Activated CD4-positive, alpha-beta T cell treated with anti-CD3 and anti-CD28 coated beads for 48 hours (primary cell): ENCODE measurements at regions not wholly inside any gene's neighbourhood (a gene's known extent, or its start where the extent isn't known, plus 50 kb on each side); places are given as distances from the start of the nearest gene placed in this dataset.

ENCODE experiments used
- DNase-seq: peaks from one replicate; pipeline ENCODE4 v3.0.0-alpha.2; 2020

GRCh38 chr7:81605493-81605892 lies 164.4 kb downstream of the HGF start:
- DNase-seq, result no peak

- no peak for DNase-seq
Observed at GRCh38 chr7:81604808-81605174, 165.1 kb downstream of the HGF start.

GRCh38 chr7:81604075-81604807 lies 165.6 kb downstream of the HGF start:
- no peak for DNase-seq

- DNase-seq, result no peak
Observed at GRCh38 chr7:81600608-81601007, 169.2 kb downstream of the HGF start.

GRCh38 chr7:81598951-81599350 lies 170.9 kb downstream of the HGF start:
- DNase-seq, result no peak

- DNase-seq, result no peak
Observed at GRCh38 chr7:81594767-81595166, 175.1 kb downstream of the HGF start.

- no peak for DNase-seq
Observed at GRCh38 chr7:81590131-81590530, 179.7 kb downstream of the HGF start.

GRCh38 chr7:81584667-81585066 lies 185.2 kb downstream of the HGF start:
- no peak for DNase-seq

GRCh38 chr7:81583882-81584533 lies 185.8 kb downstream of the HGF start:
- no peak for DNase-seq

GRCh38 chr7:81583090-81583489 lies 186.8 kb downstream of the HGF start:
- no peak for DNase-seq

- no peak for DNase-seq
Observed at GRCh38 chr7:81577642-81578340, 192.1 kb downstream of the HGF start.

- DNase-seq, result no peak
Observed at GRCh38 chr7:81574723-81575326, 195.0 kb downstream of the HGF start.

GRCh38 chr7:81573932-81574331 lies 195.9 kb downstream of the HGF start:
- no peak for DNase-seq

- DNase-seq, result no peak
Observed at GRCh38 chr7:81573128-81573527, 196.7 kb downstream of the HGF start.

- DNase-seq, result no peak
Observed at GRCh38 chr7:81562581-81562980, 207.3 kb downstream of the HGF start.

GRCh38 chr7:81560708-81561107 lies 209.1 kb downstream of the HGF start:
- no peak for DNase-seq

- DNase-seq, result no peak
Observed at GRCh38 chr7:81549484-81550016, 220.3 kb downstream of the HGF start.

- DNase-seq, result no peak
Observed at GRCh38 chr7:81534996-81535395, 234.9 kb downstream of the HGF start.

- DNase-seq, result no peak
Observed at GRCh38 chr7:81534446-81534845, 235.4 kb downstream of the HGF start.

- no peak for DNase-seq
Observed at GRCh38 chr7:81533931-81534330, 235.9 kb downstream of the HGF start.

- DNase-seq, result no peak
Observed at GRCh38 chr7:81533426-81533825, 236.4 kb downstream of the HGF start.

GRCh38 chr7:81529785-81530184 lies 240.1 kb downstream of the HGF start:
- DNase-seq, result no peak

- DNase-seq, result no peak
Observed at GRCh38 chr7:81527651-81528050, 242.2 kb downstream of the HGF start.

GRCh38 chr7:81526971-81527370 lies 242.9 kb downstream of the HGF start:
- no peak for DNase-seq
